Upper lobe of right lung (tissue), 1 donor: ENCODE measurements at regions not wholly inside any gene's neighbourhood (a gene's known extent, or its start where the extent isn't known, plus 50 kb on each side); places are given as distances from the start of the nearest gene placed in this dataset.

ENCODE experiments used
- ATAC-seq: fragments of 200-7000 bp; cut with Tn5 transposase; one replicate; pipeline ENCODE4 v1.9.1; 2020; ENCODE audit warnings: mild to moderate bottlenecking, moderate library complexity
- DNase-seq: peaks from one replicate; pipeline ENCODE4 v3.0.0-alpha.2; 2020
- H3K27ac ChIP-seq: fragments of 200-600 bp; one replicate; pipeline ENCODE4 v1.8.0; 2022
- H3K27me3 ChIP-seq: fragments of 200-600 bp; one replicate; pipeline ENCODE4 v1.8.0; 2022; ENCODE audit warnings: mild to moderate bottlenecking
- H3K36me3 ChIP-seq: fragments of 200-600 bp; one replicate; pipeline ENCODE4 v1.8.0; 2022
- H3K4me1 ChIP-seq: fragments of 200-600 bp; one replicate; pipeline ENCODE4 v1.8.0; 2022
- H3K4me3 ChIP-seq: fragments of 200-600 bp; one replicate; pipeline ENCODE4 v1.8.0; 2022; ENCODE audit warnings: mild to moderate bottlenecking
- H3K9me3 ChIP-seq: fragments of 200-600 bp; one replicate; pipeline ENCODE4 v1.8.0; 2022
- intact Hi-C: fragments of 100-400 bp; cut with DNase I; formaldehyde crosslinking; loops from one replicate; pipeline ENCODE4 v1.11.0; 2022
- TF ChIP-seq, protein P1 (sequence below): fragments of 200-600 bp; IDR thresholded peaks from one replicate; pipeline ENCODE4 v1.8.0; 2022; ENCODE audit warnings: antibody characterized with exemption
- donor health status: DM: no; HTN: yes; CAD: no; lungs with severe emphysema.

DNA sequence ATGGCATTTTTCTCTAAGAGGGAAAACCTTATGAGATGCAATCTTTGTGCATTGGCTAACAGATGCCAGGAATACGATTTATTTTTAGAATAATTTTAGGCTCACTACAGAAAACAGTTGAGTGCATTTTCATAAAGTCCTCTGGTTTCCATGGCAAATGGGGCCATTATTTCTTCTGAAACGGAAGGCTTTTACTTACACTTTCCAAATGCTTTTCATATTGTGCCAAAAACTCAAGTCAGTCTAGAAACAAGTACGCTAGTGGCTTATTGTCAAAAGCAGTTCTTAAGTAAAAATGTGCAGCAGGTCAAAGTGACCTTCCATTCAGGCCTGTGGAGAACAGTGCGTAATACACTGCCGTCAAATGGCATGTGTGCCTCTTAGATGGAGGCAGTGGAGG, 628.7 kb downstream of the EFNB2 start:
- intact Hi-C loops = no loop called here
- Histone ChIP-seq H3K36me3 (no peaks in the 10 kb centered on the region), H3K27me3 (no peaks in the 10 kb centered on the region), H3K27ac (no peak overlapping the region), H3K4me1 (no peaks in the 10 kb centered on the region), H3K4me3 (no peak overlapping the region), H3K9me3 (no peaks in the 10 kb centered on the region)
- TF ChIP-seq, protein P1, sequence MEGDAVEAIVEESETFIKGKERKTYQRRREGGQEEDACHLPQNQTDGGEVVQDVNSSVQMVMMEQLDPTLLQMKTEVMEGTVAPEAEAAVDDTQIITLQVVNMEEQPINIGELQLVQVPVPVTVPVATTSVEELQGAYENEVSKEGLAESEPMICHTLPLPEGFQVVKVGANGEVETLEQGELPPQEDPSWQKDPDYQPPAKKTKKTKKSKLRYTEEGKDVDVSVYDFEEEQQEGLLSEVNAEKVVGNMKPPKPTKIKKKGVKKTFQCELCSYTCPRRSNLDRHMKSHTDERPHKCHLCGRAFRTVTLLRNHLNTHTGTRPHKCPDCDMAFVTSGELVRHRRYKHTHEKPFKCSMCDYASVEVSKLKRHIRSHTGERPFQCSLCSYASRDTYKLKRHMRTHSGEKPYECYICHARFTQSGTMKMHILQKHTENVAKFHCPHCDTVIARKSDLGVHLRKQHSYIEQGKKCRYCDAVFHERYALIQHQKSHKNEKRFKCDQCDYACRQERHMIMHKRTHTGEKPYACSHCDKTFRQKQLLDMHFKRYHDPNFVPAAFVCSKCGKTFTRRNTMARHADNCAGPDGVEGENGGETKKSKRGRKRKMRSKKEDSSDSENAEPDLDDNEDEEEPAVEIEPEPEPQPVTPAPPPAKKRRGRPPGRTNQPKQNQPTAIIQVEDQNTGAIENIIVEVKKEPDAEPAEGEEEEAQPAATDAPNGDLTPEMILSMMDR = no peak
- ATAC-seq = no peak
- no peak for DNase-seq

DNA sequence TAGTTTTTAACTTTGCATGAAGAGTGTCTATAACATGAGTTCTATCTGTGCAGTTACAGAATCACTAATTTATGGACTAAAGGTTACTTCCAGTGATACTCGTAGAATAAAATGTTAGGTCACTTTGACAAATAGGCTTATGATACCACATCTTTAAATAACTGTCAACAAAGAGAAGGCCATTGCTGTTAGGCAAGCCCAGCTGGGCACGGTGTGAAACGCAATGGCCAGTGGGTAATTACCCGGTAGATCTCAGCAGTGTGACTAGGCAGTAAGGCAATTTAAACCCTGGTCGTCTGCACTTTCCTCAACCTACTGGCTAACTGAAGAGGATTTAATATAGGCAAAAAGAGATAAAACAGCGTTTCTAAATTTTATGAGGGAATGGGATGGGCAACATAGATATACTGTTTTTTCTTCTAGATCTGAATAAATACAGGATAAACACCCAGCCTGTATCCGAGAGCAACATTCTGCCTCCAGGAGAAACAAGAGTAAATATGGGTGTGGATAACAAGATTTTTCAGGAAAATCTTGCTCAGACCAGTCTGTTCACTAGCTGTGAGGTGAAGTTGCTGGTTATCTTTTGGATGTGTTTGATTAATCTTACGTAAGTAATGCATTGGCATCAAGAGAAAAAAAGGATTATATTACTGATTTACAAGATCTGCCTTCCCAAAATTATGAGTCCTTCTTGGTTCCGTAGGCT, 631.3 kb downstream of the EFNB2 start:
- ATAC-seq (no peak), DNase-seq (no peak)
- no peak overlapping the region for H3K4me3 ChIP-seq
- intact Hi-C loops = no loop called here
- H3K36me3 ChIP-seq = no peaks in the 10 kb centered on the region
- H3K4me1 ChIP-seq = no peaks in the 10 kb centered on the region
- no peak overlapping the region for H3K27ac ChIP-seq
- TF ChIP-seq, protein P1 = no peak
- no peaks in the 10 kb centered on the region for H3K9me3 ChIP-seq
- no peaks in the 10 kb centered on the region for H3K27me3 ChIP-seq

DNA sequence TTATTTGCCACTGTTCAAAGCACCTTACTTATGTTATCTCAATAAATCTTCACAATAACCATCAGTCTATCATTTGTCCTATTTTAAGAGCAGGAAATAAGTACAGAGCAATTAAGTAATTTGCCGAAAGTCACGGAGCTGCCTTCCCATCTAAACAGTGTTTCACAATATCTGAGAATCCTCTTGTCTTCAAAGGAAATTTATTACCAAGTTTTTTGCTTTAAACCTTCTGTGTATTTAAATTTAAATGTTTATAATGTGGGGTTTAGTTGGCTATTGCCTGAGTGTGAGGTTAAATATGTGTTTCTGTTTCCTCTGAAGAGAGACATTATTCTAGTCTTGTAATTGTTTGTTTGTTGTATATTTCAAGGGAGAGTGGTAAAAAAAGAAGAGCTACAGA, 633.1 kb downstream of the EFNB2 start:
- no peak for ATAC-seq
- H3K36me3 ChIP-seq = no peaks in the 10 kb centered on the region
- no peaks in the 10 kb centered on the region for H3K27me3 ChIP-seq
- TF ChIP-seq, protein P1 = no peak
- no peak overlapping the region for H3K4me3 ChIP-seq
- no peak overlapping the region for H3K27ac ChIP-seq
- no peaks in the 10 kb centered on the region for H3K4me1 ChIP-seq
- no peak for DNase-seq
- H3K9me3 ChIP-seq = no peaks in the 10 kb centered on the region
- intact Hi-C loops = no loop called here

DNA sequence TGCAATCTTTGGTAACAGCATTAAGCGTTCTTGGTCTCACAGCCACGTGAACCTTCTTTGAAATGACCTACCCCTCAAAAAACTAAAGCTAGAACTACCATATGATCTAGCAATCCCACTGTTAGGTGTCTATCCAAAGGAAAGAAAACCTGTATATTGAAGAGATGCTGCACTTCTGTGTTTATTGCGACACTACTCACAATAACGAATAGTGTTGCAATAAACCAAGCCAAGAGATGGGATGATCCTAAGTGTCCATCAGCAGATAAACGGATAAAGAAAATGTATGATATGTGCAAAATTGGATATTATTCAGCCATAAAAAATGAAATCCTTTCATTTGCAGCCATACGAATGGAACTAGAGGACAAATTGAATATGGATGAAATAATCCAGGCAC, 637.9 kb downstream of the EFNB2 start:
- no peaks in the 10 kb centered on the region for H3K36me3 ChIP-seq
- no peaks in the 10 kb centered on the region for H3K4me1 ChIP-seq
- DNase-seq = no peak
- intact Hi-C loops = no loop called here
- H3K4me3 ChIP-seq = no peak overlapping the region
- no peak overlapping the region for H3K27ac ChIP-seq
- no peaks in the 10 kb centered on the region for H3K9me3 ChIP-seq
- TF ChIP-seq, protein P1 = no peak
- H3K27me3 ChIP-seq = no peaks in the 10 kb centered on the region
- ATAC-seq = no peak

DNA sequence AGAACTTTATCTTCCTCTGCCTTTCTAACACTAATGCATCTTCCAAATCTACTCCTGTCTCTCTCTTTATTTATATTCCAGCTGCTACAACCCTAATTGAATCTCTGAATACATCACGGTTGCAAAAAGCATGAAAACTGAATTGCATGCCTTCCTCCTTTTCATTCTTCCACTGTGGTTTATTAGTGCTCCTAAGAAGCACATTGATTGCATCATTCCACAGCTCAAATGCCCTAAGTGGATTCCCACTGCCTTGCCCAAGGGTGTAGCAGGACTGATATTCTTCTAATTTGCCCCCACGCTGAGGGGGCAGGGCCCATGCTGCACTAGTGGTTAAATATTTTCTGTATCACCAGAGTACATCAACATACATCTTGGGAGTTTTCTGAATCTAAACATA, 640.8 kb downstream of the EFNB2 start:
- Histone ChIP-seq H3K4me3 (no peak overlapping the region), H3K27me3 (no peaks in the 10 kb centered on the region), H3K36me3 (no peaks in the 10 kb centered on the region), H3K9me3 (no peaks in the 10 kb centered on the region), H3K27ac (no peak overlapping the region), H3K4me1 (no peaks in the 10 kb centered on the region)
- TF ChIP-seq, protein P1 = no peak
- ATAC-seq (no peak), DNase-seq (no peak)
- intact Hi-C loops = no loop called here

DNA sequence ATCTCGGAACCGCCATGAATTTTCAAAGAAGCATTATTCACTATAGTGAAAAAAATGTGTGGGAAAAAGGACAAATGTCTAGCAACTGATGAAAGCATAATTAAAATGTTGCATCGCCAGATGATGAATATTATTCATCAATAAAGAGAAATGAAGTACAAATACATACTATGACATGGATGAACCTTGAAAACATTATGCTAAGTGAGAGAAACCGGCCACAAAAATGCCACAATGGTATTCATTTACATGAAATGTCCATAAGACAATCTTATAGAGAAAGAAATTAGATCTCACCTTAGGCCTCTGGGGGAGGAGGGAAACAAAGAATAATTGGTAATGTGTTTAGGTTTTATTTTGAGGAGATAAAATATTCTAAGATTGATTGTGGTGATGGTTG, 645.0 kb downstream of the EFNB2 start:
- H3K4me1 ChIP-seq = no peaks in the 10 kb centered on the region
- intact Hi-C loops = no loop called here
- H3K27me3 ChIP-seq = no peaks in the 10 kb centered on the region
- no peaks in the 10 kb centered on the region for H3K36me3 ChIP-seq
- ATAC-seq = no peak
- no peak overlapping the region for H3K4me3 ChIP-seq
- no peak overlapping the region for H3K27ac ChIP-seq
- TF ChIP-seq, protein P1 = no peak
- no peaks in the 10 kb centered on the region for H3K9me3 ChIP-seq
- DNase-seq = no peak
